Panc1 (cell line): ENCODE measurements at regions not wholly inside any gene's neighbourhood (a gene's known extent, or its start where the extent isn't known, plus 50 kb on each side); places are given as distances from the start of the nearest gene placed in this dataset.

ENCODE experiments used
- ATAC-seq: fragments of 200-7000 bp; cut with Tn5 transposase; 2 replicates; pipeline ENCODE4 v1.9.1; 2020; ENCODE audit warnings: mild to moderate bottlenecking, moderate library complexity
- BruUV-seq: library from RNA; stranded (reverse); fragments of 400-500 nt; replicated peaks from 2 replicates; lab custom pipeline; 2021; lab: Mats Ljungman, UMichigan
- CTCF ChIA-PET: fragments of 300-600 bp; sonication (Branson Sonifier 250); formaldehyde crosslinking; loops from one replicate; lab custom pipeline; 2022; ENCODE audit warnings: antibody characterized with exemption; lab: Charles Lee
- POLR2A ChIA-PET: fragments of 300-600 bp; sonication (Branson Sonifier 250); formaldehyde crosslinking; loops from one replicate; lab custom pipeline; 2022; ENCODE audit warnings: antibody characterized with exemption; lab: Charles Lee
- DNase-seq: peaks from one replicate; pipeline ENCODE4 v3.0.0-alpha.2; 2010; ENCODE audit warnings: low read depth, low spot score
- H3K27ac ChIP-seq: 2 replicates; pipeline ENCODE4 v1.5.1; 2011; ENCODE audit warnings: mild to moderate bottlenecking, low read length, inconsistent platforms
- H3K27me3 ChIP-seq: fragments of 200-500 bp; sonication (Bioruptor generic); 2 replicates; pipeline ENCODE4 v1.6.0; 2014; ENCODE audit warnings: low read length, inconsistent platforms; ENCODE audit not compliant: control insufficient read depth, insufficient read depth
- H3K36me3 ChIP-seq: fragments of 200-500 bp; sonication (Bioruptor generic); 2 replicates; pipeline ENCODE4 v1.5.1; 2014; ENCODE audit warnings: inconsistent platforms, mild to moderate bottlenecking, low read length, moderate library complexity; ENCODE audit not compliant: control insufficient read depth, insufficient read depth
- H3K4me1 ChIP-seq: 2 replicates; pipeline ENCODE4 v1.5.1; 2011; ENCODE audit warnings: inconsistent platforms, mild to moderate bottlenecking, low read length, moderate library complexity; ENCODE audit not compliant: control insufficient read depth, insufficient read depth
- H3K4me3 ChIP-seq, 2 experiments: 2 replicates each; pipeline ENCODE4 v1.5.1; 2011 to 2012; ENCODE audit warnings: low read depth in 2 of 2, low read length in 2 of 2, mild to moderate bottlenecking in 2 of 2, inconsistent platforms in 1 of 2, moderate library complexity in 1 of 2
- H3K9me3 ChIP-seq: fragments of 200-500 bp; sonication (Bioruptor generic); 2 replicates; pipeline ENCODE4 v1.5.1; 2014; ENCODE audit warnings: low read depth, mild to moderate bottlenecking, inconsistent platforms, low read length, moderate library complexity; ENCODE audit not compliant: control insufficient read depth, insufficient read depth
- CTCF ChIP-seq: fragments of 450-650 bp; IDR thresholded peaks from 2 replicates; pipeline ENCODE4 v1.5.1; 2017; ENCODE audit warnings: mild to moderate bottlenecking
- POLR2AphosphoS5 ChIP-seq: IDR thresholded peaks from 2 replicates; pipeline ENCODE4 v1.6.1; 2012; ENCODE audit warnings: mild to moderate bottlenecking, low read depth, low read length, moderate library complexity
- REST ChIP-seq, 2 experiments: IDR thresholded peaks; 2 replicates each; pipeline ENCODE4 v1.6.1; 2011 to 2012; ENCODE audit warnings: low read depth in 2 of 2, control low read depth in 1 of 2, low read length in 1 of 2, mild to moderate bottlenecking in 1 of 2, moderate library complexity in 1 of 2; ENCODE audit not compliant: insufficient read depth in 1 of 2
- SIN3A ChIP-seq: IDR thresholded peaks from 2 replicates; pipeline ENCODE4 v1.6.1; 2012; ENCODE audit warnings: low read depth, mild to moderate bottlenecking, low read length, moderate library complexity, borderline replicate concordance; ENCODE audit not compliant: insufficient read depth
- TCF7L2 ChIP-seq: IDR thresholded peaks from 2 replicates; pipeline ENCODE4 v1.6.1; 2011; ENCODE audit warnings: mild to moderate bottlenecking, low read depth, low read length, inconsistent platforms
- in situ Hi-C: cut with HindIII; loops from 2 replicates; pipeline ENCODE4 v1.10.0; 2016; ENCODE audit warnings: low sequenced_read_pairs, low pct_unique_long_range_greater_than_20kb
- intact Hi-C: fragments of 100-400 bp; cut with micrococcal nuclease; formaldehyde crosslinking; loops from one replicate; pipeline ENCODE4 v1.10.0; 2022; ENCODE audit not compliant: unreplicated experiment

- in situ Hi-C loops: no loop called here
- no peak for ATAC-seq
- H3K27ac ChIP-seq: no peak overlapping the region
- no peak overlapping the region for H3K4me3 ChIP-seq
- no peaks in the 10 kb centered on the region for H3K9me3 ChIP-seq
- intact Hi-C loops: no loop called here
- no TSS peak for BruUV-seq
- H3K4me1 ChIP-seq: no peaks in the 10 kb centered on the region
- no peaks in the 10 kb centered on the region for H3K36me3 ChIP-seq
- no peak for TF ChIP-seq SIN3A
- no peak for TF ChIP-seq TCF7L2
- TF ChIP-seq POLR2AphosphoS5: no peak
- no peak for TF ChIP-seq CTCF
- no peak for TF ChIP-seq REST (IDR thresholded peaks at IDR 0.05; ENCODE audit: insufficient read depth in 1 of 2, low read depth in 2 of 2, low read length in 1 of 2)
- DNase-seq: no peak
- CTCF ChIA-PET: interaction anchor here (0.7 kb wide), 1 partner anchor 73 kb away, joined by 7 read pairs; no protein-coding TSS in a partner anchor
- H3K27me3 ChIP-seq: no peaks in the 10 kb centered on the region
- POLR2A ChIA-PET: no interaction called here
These were observed 121.3 kb upstream of the SOX14 start for GRCh38 chr3:137642831-137643230.

- DNase-seq (no peak), ATAC-seq (no peak)
- no peak overlapping the region for H3K27ac ChIP-seq
- POLR2A ChIA-PET: no interaction called here
- no TSS peak for BruUV-seq
- H3K4me1 ChIP-seq: no peaks in the 10 kb centered on the region
- no peak overlapping the region for H3K4me3 ChIP-seq
- no peaks in the 10 kb centered on the region for H3K9me3 ChIP-seq
- CTCF ChIA-PET: no interaction called here
- TF ChIP-seq SIN3A: no peak
- no peak for TF ChIP-seq REST (IDR thresholded peaks at IDR 0.05; ENCODE audit: insufficient read depth in 1 of 2, low read depth in 2 of 2, low read length in 1 of 2)
- TF ChIP-seq CTCF: no peak
- TF ChIP-seq POLR2AphosphoS5: no peak
- no peak for TF ChIP-seq TCF7L2
- no peaks in the 10 kb centered on the region for H3K27me3 ChIP-seq
- intact Hi-C loops: no loop called here
- no peaks in the 10 kb centered on the region for H3K36me3 ChIP-seq
- in situ Hi-C loops: no loop called here
These were observed 116.9 kb upstream of the SOX14 start for GRCh38 chr3:137647179-137647578.
